GM23338 (cell line): ENCODE measurements at regions not wholly inside any gene's neighbourhood (a gene's known extent, or its start where the extent isn't known, plus 50 kb on each side); places are given as distances from the start of the nearest gene placed in this dataset.

Source experiments
- ATAC-seq: fragments of 200-7000 bp; cut with Tn5 transposase; 3 replicates; pipeline ENCODE4 v1.9.1; 2020
- DNase-seq: peaks from one replicate; pipeline ENCODE4 v3.0.0-alpha.2; 2015; ENCODE audit warnings: low spot score
- H2AFZ ChIP-seq: fragments of 200-600 bp; sonication (generic); 2 replicates; pipeline ENCODE4 v1.8.0; 2016; ENCODE audit warnings: antibody characterized with exemption, mild to moderate bottlenecking, moderate library complexity
- H3F3A ChIP-seq: fragments of 200-600 bp; sonication (generic); replicated peaks from 2 replicates; pipeline ENCODE4 v1.8.0; 2017; ENCODE audit warnings: antibody characterized with exemption, mixed run types, low read depth
- H3K27ac ChIP-seq: fragments of 200-600 bp; sonication (generic); 2 replicates; pipeline ENCODE4 v1.6.1; 2016; ENCODE audit warnings: low read depth
- H3K27me3 ChIP-seq: fragments of 200-600 bp; sonication (generic); 2 replicates; pipeline ENCODE4 v1.8.0; 2016; ENCODE audit warnings: mild to moderate bottlenecking, mixed run types, moderate library complexity; ENCODE audit not compliant: insufficient read depth
- H3K36me3 ChIP-seq: fragments of 200-600 bp; sonication (generic); 2 replicates; pipeline ENCODE4 v1.8.0; 2016; ENCODE audit warnings: mild to moderate bottlenecking; ENCODE audit not compliant: insufficient read depth
- H3K4me1 ChIP-seq: fragments of 200-600 bp; sonication (generic); 2 replicates; pipeline ENCODE4 v1.8.0; 2016; ENCODE audit warnings: mild to moderate bottlenecking, moderate library complexity; ENCODE audit not compliant: insufficient read depth
- H3K4me2 ChIP-seq: fragments of 200-600 bp; sonication (generic); 2 replicates; pipeline ENCODE4 v1.7.1; 2017; ENCODE audit warnings: mixed run types
- H3K4me3 ChIP-seq: fragments of 200-600 bp; sonication (generic); 2 replicates; pipeline ENCODE4 v1.6.1; 2016; ENCODE audit warnings: mixed run types
- H3K79me2 ChIP-seq: fragments of 200-600 bp; sonication (generic); replicated peaks from 2 replicates; pipeline ENCODE4 v1.8.0; 2017; ENCODE audit warnings: mild to moderate bottlenecking; ENCODE audit not compliant: insufficient read depth
- H3K9me2 ChIP-seq: fragments of 200-600 bp; sonication (generic); 2 replicates; pipeline ENCODE4 v1.8.0; 2017; ENCODE audit not compliant: insufficient read depth
- H4K20me1 ChIP-seq: fragments of 200-600 bp; sonication (generic); replicated peaks from 2 replicates; pipeline ENCODE4 v1.8.0; 2017; ENCODE audit warnings: mild to moderate bottlenecking; ENCODE audit not compliant: insufficient read depth
- H3K27ac Mint-ChIP-seq: 2 replicates; pipeline ENCODE4 v1.8.0; 2020; ENCODE audit warnings: inconsistent platforms, mild to moderate bottlenecking, moderate library complexity, mixed read lengths
- H3K27me3 Mint-ChIP-seq: 3 replicates; pipeline ENCODE4 v1.8.0; 2022; ENCODE audit warnings: low read depth, mild to moderate bottlenecking, moderate library complexity, mixed read lengths, inconsistent platforms; ENCODE audit not compliant: insufficient read depth, poor library complexity
- H3K36me3 Mint-ChIP-seq: 3 replicates; pipeline ENCODE4 v1.8.0; 2021; ENCODE audit warnings: low read depth, mild to moderate bottlenecking, inconsistent platforms, moderate library complexity, mixed read lengths
- H3K4me1 Mint-ChIP-seq: 3 replicates; pipeline ENCODE4 v1.8.0; 2020; ENCODE audit warnings: mild to moderate bottlenecking, inconsistent platforms, mixed read lengths
- H3K4me3 Mint-ChIP-seq: 3 replicates; pipeline ENCODE4 v1.8.0; 2021; ENCODE audit warnings: moderate library complexity, mild to moderate bottlenecking, inconsistent platforms, mixed read lengths
- H3K9me3 Mint-ChIP-seq: 3 replicates; pipeline ENCODE4 v1.8.0; 2020; ENCODE audit warnings: moderate library complexity, mild to moderate bottlenecking, inconsistent platforms, mixed read lengths
- CREB1 ChIP-seq: fragments of 250-450 bp; sonication (Bioruptor Pico); IDR thresholded peaks from 2 replicates; pipeline ENCODE4 v1.5.0; 2020; ENCODE audit warnings: low read depth, mild to moderate bottlenecking, moderate library complexity
- EZH2 ChIP-seq: fragments of 200-600 bp; sonication (generic); IDR thresholded peaks from one replicate; pipeline ENCODE4 v1.8.0; 2017; ENCODE audit warnings: antibody characterized with exemption, mild to moderate bottlenecking, low read depth; ENCODE audit not compliant: unreplicated experiment
- EZH2phosphoT487 ChIP-seq: fragments of 200-600 bp; sonication (generic); IDR thresholded peaks from one replicate; pipeline ENCODE4 v1.8.1; 2018; ENCODE audit warnings: antibody characterized with exemption; ENCODE audit not compliant: unreplicated experiment
- JUNB ChIP-seq: IDR thresholded peaks from one replicate; pipeline ENCODE4 v1.6.1; 2016; ENCODE audit warnings: antibody characterized with exemption; ENCODE audit not compliant: unreplicated experiment
- NANOG ChIP-seq: IDR thresholded peaks from 2 replicates; pipeline ENCODE4 v1.6.1; 2016; ENCODE audit warnings: antibody characterized with exemption, borderline replicate concordance
- POLR2AphosphoS5 ChIP-seq: IDR thresholded peaks from 2 replicates; pipeline ENCODE4 v1.6.1; 2016; ENCODE audit warnings: antibody characterized with exemption, low read depth
- STAT1 ChIP-seq: IDR thresholded peaks from one replicate; pipeline ENCODE4 v1.6.1; 2016; ENCODE audit warnings: antibody characterized with exemption; ENCODE audit not compliant: unreplicated experiment
- ZNF114 ChIP-seq: fragments of 250-450 bp; sonication (Bioruptor Pico); IDR thresholded peaks from 2 replicates; pipeline ENCODE4 v1.5.0; 2020; ENCODE audit warnings: mild to moderate bottlenecking, moderate library complexity
- ZNF331 ChIP-seq: fragments of 250-450 bp; sonication (Bioruptor Pico); IDR thresholded peaks from 2 replicates; pipeline ENCODE4 v1.5.0; 2020; ENCODE audit warnings: low read depth, mild to moderate bottlenecking, moderate library complexity
- TF ChIP-seq, protein P1 (sequence below): IDR thresholded peaks from 2 replicates; pipeline ENCODE4 v1.6.1; 2016; ENCODE audit warnings: antibody characterized with exemption
- TF ChIP-seq, protein P2 (sequence below): fragments of 250-450 bp; sonication (Bioruptor Pico); IDR thresholded peaks from 2 replicates; pipeline ENCODE4 v1.5.0; 2020; ENCODE audit warnings: mild to moderate bottlenecking, moderate library complexity
- TF ChIP-seq, protein P3 (sequence below): IDR thresholded peaks from one replicate; pipeline ENCODE4 v1.6.1; 2018; ENCODE audit warnings: antibody characterized with exemption; ENCODE audit not compliant: unreplicated experiment
- TF ChIP-seq, protein P4 (sequence below), 2 experiments: fragments of 200-600 bp in 1 of 2; sonication (generic) in 1 of 2; conservative IDR thresholded peaks; 2 replicates each; pipeline versions ENCODE4 v1.5.1 to v1.6.1; 2016 to 2017; ENCODE audit warnings: antibody characterized with exemption in 2 of 2, low read depth in 2 of 2, mild to moderate bottlenecking in 2 of 2, moderate library complexity in 1 of 2

DNA sequence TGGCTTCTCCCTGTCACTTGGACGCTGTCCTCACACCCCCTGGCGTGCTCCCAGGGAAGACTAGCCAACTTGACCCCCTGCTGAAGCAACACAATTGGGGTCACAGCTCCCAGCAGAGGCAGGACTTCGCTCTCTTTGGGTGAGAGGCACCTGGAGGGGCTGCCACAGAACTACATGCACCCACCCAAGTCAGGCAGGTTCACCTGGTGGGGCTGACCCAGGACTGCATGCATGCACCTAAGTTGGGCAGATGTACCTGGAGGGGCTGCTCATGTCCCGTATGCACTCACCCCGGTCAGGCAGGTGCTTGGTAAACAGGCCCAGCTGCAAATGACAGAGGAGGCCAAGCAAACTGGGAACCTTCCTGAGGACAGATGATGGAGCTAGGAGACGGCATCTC lies 154.3 kb upstream of the RPS6KA2 start:
- Mint-ChIP-seq H3K9me3 (no peaks in the 10 kb centered on the region), H3K27ac (no peak overlapping the region), H3K4me1 (no peaks in the 10 kb centered on the region; the same call in 1 of the 3 replicates), H3K36me3 (no peaks in the 10 kb centered on the region), H3K4me3 (no peak overlapping the region), H3K27me3 (peaks cover 2% of the 10 kb centered on the region)
- no peak overlapping the region for H3K4me3 ChIP-seq
- H3K4me2 ChIP-seq: no peak overlapping the region
- H2AFZ ChIP-seq: no peak overlapping the region
- no peaks in the 10 kb centered on the region for H3K27me3 ChIP-seq
- DNase-seq (no peak), ATAC-seq (no peak)
- H3F3A ChIP-seq: no peaks in the 10 kb centered on the region
- H3K79me2 ChIP-seq: no peaks in the 10 kb centered on the region
- H3K4me1 ChIP-seq: no peaks in the 10 kb centered on the region
- no peaks in the 10 kb centered on the region for H3K9me2 ChIP-seq
- TF ChIP-seq ZNF114 (CRISPR knock-in tag) (no peak), EZH2phosphoT487 (no peak), ZNF331 (CRISPR knock-in tag) (no peak), EZH2 (no peak), CREB1 (CRISPR knock-in tag) (no peak), POLR2AphosphoS5 (no peak), JUNB (no peak), NANOG (no peak), STAT1 (no peak)
- TF ChIP-seq, protein P1, sequence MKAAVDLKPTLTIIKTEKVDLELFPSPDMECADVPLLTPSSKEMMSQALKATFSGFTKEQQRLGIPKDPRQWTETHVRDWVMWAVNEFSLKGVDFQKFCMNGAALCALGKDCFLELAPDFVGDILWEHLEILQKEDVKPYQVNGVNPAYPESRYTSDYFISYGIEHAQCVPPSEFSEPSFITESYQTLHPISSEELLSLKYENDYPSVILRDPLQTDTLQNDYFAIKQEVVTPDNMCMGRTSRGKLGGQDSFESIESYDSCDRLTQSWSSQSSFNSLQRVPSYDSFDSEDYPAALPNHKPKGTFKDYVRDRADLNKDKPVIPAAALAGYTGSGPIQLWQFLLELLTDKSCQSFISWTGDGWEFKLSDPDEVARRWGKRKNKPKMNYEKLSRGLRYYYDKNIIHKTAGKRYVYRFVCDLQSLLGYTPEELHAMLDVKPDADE: no peak
- TF ChIP-seq, protein P2, sequence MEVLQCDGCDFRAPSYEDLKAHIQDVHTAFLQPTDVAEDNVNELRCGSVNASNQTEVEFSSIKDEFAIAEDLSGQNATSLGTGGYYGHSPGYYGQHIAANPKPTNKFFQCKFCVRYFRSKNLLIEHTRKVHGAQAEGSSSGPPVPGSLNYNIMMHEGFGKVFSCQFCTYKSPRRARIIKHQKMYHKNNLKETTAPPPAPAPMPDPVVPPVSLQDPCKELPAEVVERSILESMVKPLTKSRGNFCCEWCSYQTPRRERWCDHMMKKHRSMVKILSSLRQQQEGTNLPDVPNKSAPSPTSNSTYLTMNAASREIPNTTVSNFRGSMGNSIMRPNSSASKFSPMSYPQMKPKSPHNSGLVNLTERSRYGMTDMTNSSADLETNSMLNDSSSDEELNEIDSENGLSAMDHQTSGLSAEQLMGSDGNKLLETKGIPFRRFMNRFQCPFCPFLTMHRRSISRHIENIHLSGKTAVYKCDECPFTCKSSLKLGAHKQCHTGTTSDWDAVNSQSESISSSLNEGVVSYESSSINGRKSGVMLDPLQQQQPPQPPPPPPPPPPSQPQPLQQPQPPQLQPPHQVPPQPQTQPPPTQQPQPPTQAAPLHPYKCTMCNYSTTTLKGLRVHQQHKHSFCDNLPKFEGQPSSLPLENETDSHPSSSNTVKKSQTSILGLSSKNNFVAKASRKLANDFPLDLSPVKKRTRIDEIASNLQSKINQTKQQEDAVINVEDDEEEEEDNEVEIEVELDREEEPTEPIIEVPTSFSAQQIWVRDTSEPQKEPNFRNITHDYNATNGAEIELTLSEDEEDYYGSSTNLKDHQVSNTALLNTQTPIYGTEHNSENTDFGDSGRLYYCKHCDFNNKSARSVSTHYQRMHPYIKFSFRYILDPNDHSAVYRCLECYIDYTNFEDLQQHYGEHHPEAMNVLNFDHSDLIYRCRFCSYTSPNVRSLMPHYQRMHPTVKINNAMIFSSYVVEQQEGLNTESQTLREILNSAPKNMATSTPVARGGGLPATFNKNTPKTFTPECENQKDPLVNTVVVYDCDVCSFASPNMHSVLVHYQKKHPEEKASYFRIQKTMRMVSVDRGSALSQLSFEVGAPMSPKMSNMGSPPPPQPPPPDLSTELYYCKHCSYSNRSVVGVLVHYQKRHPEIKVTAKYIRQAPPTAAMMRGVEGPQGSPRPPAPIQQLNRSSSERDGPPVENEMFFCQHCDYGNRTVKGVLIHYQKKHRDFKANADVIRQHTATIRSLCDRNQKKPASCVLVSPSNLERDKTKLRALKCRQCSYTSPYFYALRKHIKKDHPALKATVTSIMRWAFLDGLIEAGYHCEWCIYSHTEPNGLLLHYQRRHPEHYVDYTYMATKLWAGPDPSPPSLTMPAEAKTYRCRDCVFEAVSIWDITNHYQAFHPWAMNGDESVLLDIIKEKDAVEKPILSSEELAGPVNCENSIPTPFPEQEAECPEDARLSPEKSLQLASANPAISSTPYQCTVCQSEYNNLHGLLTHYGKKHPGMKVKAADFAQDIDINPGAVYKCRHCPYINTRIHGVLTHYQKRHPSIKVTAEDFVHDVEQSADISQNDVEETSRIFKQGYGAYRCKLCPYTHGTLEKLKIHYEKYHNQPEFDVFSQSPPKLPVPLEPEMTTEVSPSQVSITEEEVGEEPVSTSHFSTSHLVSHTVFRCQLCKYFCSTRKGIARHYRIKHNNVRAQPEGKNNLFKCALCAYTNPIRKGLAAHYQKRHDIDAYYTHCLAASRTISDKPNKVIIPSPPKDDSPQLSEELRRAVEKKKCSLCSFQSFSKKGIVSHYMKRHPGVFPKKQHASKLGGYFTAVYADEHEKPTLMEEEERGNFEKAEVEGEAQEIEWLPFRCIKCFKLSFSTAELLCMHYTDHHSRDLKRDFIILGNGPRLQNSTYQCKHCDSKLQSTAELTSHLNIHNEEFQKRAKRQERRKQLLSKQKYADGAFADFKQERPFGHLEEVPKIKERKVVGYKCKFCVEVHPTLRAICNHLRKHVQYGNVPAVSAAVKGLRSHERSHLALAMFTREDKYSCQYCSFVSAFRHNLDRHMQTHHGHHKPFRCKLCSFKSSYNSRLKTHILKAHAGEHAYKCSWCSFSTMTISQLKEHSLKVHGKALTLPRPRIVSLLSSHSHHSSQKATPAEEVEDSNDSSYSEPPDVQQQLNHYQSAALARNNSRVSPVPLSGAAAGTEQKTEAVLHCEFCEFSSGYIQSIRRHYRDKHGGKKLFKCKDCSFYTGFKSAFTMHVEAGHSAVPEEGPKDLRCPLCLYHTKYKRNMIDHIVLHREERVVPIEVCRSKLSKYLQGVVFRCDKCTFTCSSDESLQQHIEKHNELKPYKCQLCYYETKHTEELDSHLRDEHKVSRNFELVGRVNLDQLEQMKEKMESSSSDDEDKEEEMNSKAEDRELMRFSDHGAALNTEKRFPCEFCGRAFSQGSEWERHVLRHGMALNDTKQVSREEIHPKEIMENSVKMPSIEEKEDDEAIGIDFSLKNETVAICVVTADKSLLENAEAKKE: no peak
- TF ChIP-seq, protein P3, sequence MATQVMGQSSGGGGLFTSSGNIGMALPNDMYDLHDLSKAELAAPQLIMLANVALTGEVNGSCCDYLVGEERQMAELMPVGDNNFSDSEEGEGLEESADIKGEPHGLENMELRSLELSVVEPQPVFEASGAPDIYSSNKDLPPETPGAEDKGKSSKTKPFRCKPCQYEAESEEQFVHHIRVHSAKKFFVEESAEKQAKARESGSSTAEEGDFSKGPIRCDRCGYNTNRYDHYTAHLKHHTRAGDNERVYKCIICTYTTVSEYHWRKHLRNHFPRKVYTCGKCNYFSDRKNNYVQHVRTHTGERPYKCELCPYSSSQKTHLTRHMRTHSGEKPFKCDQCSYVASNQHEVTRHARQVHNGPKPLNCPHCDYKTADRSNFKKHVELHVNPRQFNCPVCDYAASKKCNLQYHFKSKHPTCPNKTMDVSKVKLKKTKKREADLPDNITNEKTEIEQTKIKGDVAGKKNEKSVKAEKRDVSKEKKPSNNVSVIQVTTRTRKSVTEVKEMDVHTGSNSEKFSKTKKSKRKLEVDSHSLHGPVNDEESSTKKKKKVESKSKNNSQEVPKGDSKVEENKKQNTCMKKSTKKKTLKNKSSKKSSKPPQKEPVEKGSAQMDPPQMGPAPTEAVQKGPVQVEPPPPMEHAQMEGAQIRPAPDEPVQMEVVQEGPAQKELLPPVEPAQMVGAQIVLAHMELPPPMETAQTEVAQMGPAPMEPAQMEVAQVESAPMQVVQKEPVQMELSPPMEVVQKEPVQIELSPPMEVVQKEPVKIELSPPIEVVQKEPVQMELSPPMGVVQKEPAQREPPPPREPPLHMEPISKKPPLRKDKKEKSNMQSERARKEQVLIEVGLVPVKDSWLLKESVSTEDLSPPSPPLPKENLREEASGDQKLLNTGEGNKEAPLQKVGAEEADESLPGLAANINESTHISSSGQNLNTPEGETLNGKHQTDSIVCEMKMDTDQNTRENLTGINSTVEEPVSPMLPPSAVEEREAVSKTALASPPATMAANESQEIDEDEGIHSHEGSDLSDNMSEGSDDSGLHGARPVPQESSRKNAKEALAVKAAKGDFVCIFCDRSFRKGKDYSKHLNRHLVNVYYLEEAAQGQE: no peak
- TF ChIP-seq, protein P4, sequence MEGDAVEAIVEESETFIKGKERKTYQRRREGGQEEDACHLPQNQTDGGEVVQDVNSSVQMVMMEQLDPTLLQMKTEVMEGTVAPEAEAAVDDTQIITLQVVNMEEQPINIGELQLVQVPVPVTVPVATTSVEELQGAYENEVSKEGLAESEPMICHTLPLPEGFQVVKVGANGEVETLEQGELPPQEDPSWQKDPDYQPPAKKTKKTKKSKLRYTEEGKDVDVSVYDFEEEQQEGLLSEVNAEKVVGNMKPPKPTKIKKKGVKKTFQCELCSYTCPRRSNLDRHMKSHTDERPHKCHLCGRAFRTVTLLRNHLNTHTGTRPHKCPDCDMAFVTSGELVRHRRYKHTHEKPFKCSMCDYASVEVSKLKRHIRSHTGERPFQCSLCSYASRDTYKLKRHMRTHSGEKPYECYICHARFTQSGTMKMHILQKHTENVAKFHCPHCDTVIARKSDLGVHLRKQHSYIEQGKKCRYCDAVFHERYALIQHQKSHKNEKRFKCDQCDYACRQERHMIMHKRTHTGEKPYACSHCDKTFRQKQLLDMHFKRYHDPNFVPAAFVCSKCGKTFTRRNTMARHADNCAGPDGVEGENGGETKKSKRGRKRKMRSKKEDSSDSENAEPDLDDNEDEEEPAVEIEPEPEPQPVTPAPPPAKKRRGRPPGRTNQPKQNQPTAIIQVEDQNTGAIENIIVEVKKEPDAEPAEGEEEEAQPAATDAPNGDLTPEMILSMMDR (conservative IDR thresholded peaks at IDR 0.05; ENCODE audit: low read depth in 2 of 2): no peak
- H3K36me3 ChIP-seq: no peaks in the 10 kb centered on the region
- H3K27ac ChIP-seq: no peak overlapping the region
- H4K20me1 ChIP-seq: no peaks in the 10 kb centered on the region
